Erythroblast (primary cell): ENCODE measurements at regions not wholly inside any gene's neighbourhood (a gene's known extent, or its start where the extent isn't known, plus 50 kb on each side); places are given as distances from the start of the nearest gene placed in this dataset.

Experiments
- DNase-seq, 2 experiments: peaks; one replicate each; lab custom pipeline; 2025; lab: John Stamatoyannopoulos, UW
- GATA1 ChIP-seq: IDR thresholded peaks from 2 replicates; pipeline ENCODE4 v1.6.1; 2011; ENCODE audit warnings: low read depth, mild to moderate bottlenecking, control low read depth, low read length, moderate library complexity
- POLR2A ChIP-seq: IDR thresholded peaks from 2 replicates; pipeline ENCODE4 v1.6.1; 2011; ENCODE audit warnings: mild to moderate bottlenecking, low read length

GRCh38 chr3:6113338-6113737, 747.6 kb upstream of the GRM7 start:
- no peak for DNase-seq
- no peak for TF ChIP-seq POLR2A

GRCh38 chr3:6119367-6119766, 741.5 kb upstream of the GRM7 start:
- TF ChIP-seq POLR2A (no peak), GATA1 (no peak)
- DNase-seq: no peak

- TF ChIP-seq GATA1 (no peak), POLR2A (no peak)
- no peak for DNase-seq
Measured at GRCh38 chr3:6120786-6121185, 740.1 kb upstream of the GRM7 start.

GRCh38 chr3:6124875-6125274, 736.0 kb upstream of the GRM7 start:
- DNase-seq: no peak
- TF ChIP-seq POLR2A (no peak), GATA1 (no peak)

- DNase-seq: no peak
- TF ChIP-seq GATA1: no peak
- no peak for TF ChIP-seq POLR2A
Measured at GRCh38 chr3:6125520-6125919, 735.4 kb upstream of the GRM7 start.

- no peak for DNase-seq
- TF ChIP-seq GATA1 (no peak), POLR2A (no peak)
Measured at GRCh38 chr3:6132684-6133432, 728.1 kb upstream of the GRM7 start.

- no peak for TF ChIP-seq GATA1
- TF ChIP-seq POLR2A: no peak
- DNase-seq: no peak
Measured at GRCh38 chr3:6142707-6143106, 718.2 kb upstream of the GRM7 start.

- no peak for DNase-seq
- TF ChIP-seq GATA1: no peak
- TF ChIP-seq POLR2A: no peak
Measured at GRCh38 chr3:6147883-6148282, 713.0 kb upstream of the GRM7 start.

GRCh38 chr3:6155650-6156338, 705.1 kb upstream of the GRM7 start:
- no peak for TF ChIP-seq POLR2A
- no peak for TF ChIP-seq GATA1
- no peak for DNase-seq

GRCh38 chr3:6165951-6166350, 695.0 kb upstream of the GRM7 start:
- no peak for DNase-seq
- TF ChIP-seq POLR2A: no peak
- no peak for TF ChIP-seq GATA1

GRCh38 chr3:6168256-6168655, 692.7 kb upstream of the GRM7 start:
- no peak for DNase-seq
- TF ChIP-seq GATA1: no peak
- no peak for TF ChIP-seq POLR2A

- no peak for DNase-seq
- no peak for TF ChIP-seq POLR2A
- TF ChIP-seq GATA1: no peak
Measured at GRCh38 chr3:6172871-6173642, 687.9 kb upstream of the GRM7 start.

- no peak for TF ChIP-seq GATA1
- no peak for TF ChIP-seq POLR2A
- DNase-seq: no peak
Measured at GRCh38 chr3:6177417-6177816, 683.5 kb upstream of the GRM7 start.

GRCh38 chr3:6179761-6180160, 681.2 kb upstream of the GRM7 start:
- DNase-seq: no peak

GRCh38 chr3:6180171-6180570, 680.7 kb upstream of the GRM7 start:
- TF ChIP-seq POLR2A (no peak), GATA1 (no peak)
- no peak for DNase-seq

More at GRCh38 chr3:6179761-6180160, 681.2 kb upstream of the GRM7 start:
- TF ChIP-seq GATA1 (no peak), POLR2A (no peak)
